ENCODE measurements at regions not wholly inside any gene's neighbourhood (a gene's known extent, or its start where the extent isn't known, plus 50 kb on each side); places are given as distances from the start of the nearest gene placed in this dataset.

DNA sequence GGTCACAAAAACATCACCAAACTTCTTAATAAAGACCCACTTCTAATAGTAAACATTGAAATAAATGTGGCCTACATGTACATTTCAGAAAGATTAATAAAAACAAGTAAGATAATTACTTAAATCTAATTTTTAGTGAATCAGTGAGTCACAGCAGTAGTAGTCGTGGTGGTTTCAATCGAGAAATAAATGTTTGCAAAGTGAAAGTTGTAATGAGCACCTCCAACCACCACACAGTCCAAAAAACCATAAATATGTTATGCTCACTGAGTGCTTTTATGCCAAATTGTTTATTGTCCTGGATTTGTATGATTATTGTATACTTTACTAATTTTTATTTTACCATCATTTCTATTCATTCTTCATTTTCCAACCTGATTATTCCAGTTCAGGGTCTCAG is 61.8 kb upstream of the SPOPL start:
- H3K36me3 ChIP-seq (ENCODE audit: control insufficient read depth in 2 of 2, extremely low read depth in 1 of 2, insufficient read depth in 2 of 2, low read length in 2 of 2): no peaks in the 10 kb centered on the region
- no peak overlapping the region for H2AFZ ChIP-seq (ENCODE audit: low read depth, low read length)
- H3K4me3 ChIP-seq (replicated peaks in 1 of 3; ENCODE audit: insufficient read depth in 1 of 3, low read depth in 1 of 3, low read length in 3 of 3): no peak overlapping the region
- no peak overlapping the region for H3K27ac ChIP-seq (ENCODE audit: insufficient read depth, low read depth, low read length)
- ChIA-PET POLR2A (no interaction called here), CTCF (no interaction called here)
- H3K9me3 ChIP-seq (replicated peaks; ENCODE audit: control insufficient read depth, insufficient read depth, low read length): no peaks in the 10 kb centered on the region
- intact Hi-C loops (cut with micrococcal nuclease) (no loop called here), dilution Hi-C loops (cut with MboI; ENCODE audit: extremely low pct_ligation_motif_present, low sequenced_read_pairs) (no loop called here)
- no peaks in the 10 kb centered on the region for H3K4me1 ChIP-seq (ENCODE audit: control insufficient read depth, extremely low read depth, insufficient read depth, low read length)
- TF ChIP-seq EZH2 (IDR thresholded peaks at IDR 0.05; ENCODE audit: borderline replicate concordance, low read depth, low read length, severe bottlenecking) (no peak), POLR2AphosphoS5 (IDR thresholded peaks at IDR 0.05; ENCODE audit: insufficient read depth, low read depth, low read length) (no peak), FOS (IDR thresholded peaks at IDR 0.05; ENCODE audit: borderline replicate concordance, insufficient read depth, low read length) (no peak), MAX (IDR thresholded peaks at IDR 0.05; ENCODE audit: insufficient read depth, insufficient read length) (no peak), GATA2 (IDR thresholded peaks at IDR 0.05; ENCODE audit: insufficient read depth, insufficient read length, low read depth, low read length) (no peak), JUN (IDR thresholded peaks at IDR 0.05; ENCODE audit: borderline replicate concordance, insufficient read depth, insufficient read length, low read depth) (no peak), CTCF (IDR thresholded peaks at IDR 0.05; ENCODE audit: extremely low read depth in 1 of 2, insufficient read depth in 1 of 2, low read depth in 1 of 2, low read length in 2 of 2) (no peak), POLR2A (IDR thresholded peaks at IDR 0.05; ENCODE audit: low read depth, low read length) (no peak), MYC (IDR thresholded peaks at IDR 0.05; ENCODE audit: low read depth, low read length) (no peak)
- BruUV-seq (replicated peaks): no TSS peak
- no peaks in the 10 kb centered on the region for H3K27me3 ChIP-seq (ENCODE audit: control insufficient read depth in 2 of 2, insufficient read depth in 2 of 2, low read length in 2 of 2)
- no peak overlapping the region for H3K4me2 ChIP-seq (ENCODE audit: insufficient read depth, low read length)
- no peak for FAIRE-seq
- DNase-seq (ENCODE audit: low read depth, low spot score): no peak
- no peaks in the 10 kb centered on the region for H3K79me2 ChIP-seq (ENCODE audit: control insufficient read depth, insufficient read depth, low read length)
- no peaks in the 10 kb centered on the region for H4K20me1 ChIP-seq (replicated peaks; ENCODE audit: control insufficient read depth, extremely low read depth, insufficient read depth, low read length)
- H3K9ac ChIP-seq (replicated peaks; ENCODE audit: extremely low read depth, insufficient read depth, low read length): no peak overlapping the region
- no peaks in the 10 kb centered on the region for H3K9me1 ChIP-seq (replicated peaks; ENCODE audit: control insufficient read depth, extremely low read depth, insufficient read depth, low read length)

Data from endothelial cell of umbilical vein (primary cell).